OCI-LY3 (cell line): ENCODE measurements at regions not wholly inside any gene's neighbourhood (a gene's known extent, or its start where the extent isn't known, plus 50 kb on each side); places are given as distances from the start of the nearest gene placed in this dataset.
A peak's percentile ranks its signal among the peaks of the same experiment; 100 is the strongest.

Experiments
- H2AFZ ChIP-seq: fragments of 200-600, 300-600 bp; shearing (Covaris generic); 2 replicates; pipeline ENCODE4 v1.6.0; 2014; ENCODE audit warnings: antibody characterized with exemption, low read depth, low read length
- H3K27ac ChIP-seq: fragments of 200-600, 300-600 bp; sonication (generic); 2 replicates; pipeline ENCODE4 v1.5.1; 2014; ENCODE audit warnings: mild to moderate bottlenecking, low read length, moderate library complexity, mixed read lengths
- H3K27me3 ChIP-seq: fragments of 200-600, 300-600 bp; sonication (generic); 2 replicates; pipeline ENCODE4 v1.6.1; 2014; ENCODE audit warnings: low read depth, low read length, mixed read lengths
- H3K36me3 ChIP-seq: fragments of 200-600, 300-600 bp; sonication (generic); replicated peaks from 2 replicates; pipeline ENCODE3; 2014; ENCODE audit warnings: low read depth, low read length, mixed read lengths
- H3K4me1 ChIP-seq: fragments of 300-600, 200-600 bp; sonication (generic); 2 replicates; pipeline ENCODE4 v1.6.1; 2014; ENCODE audit warnings: low read length, mixed read lengths
- H3K4me2 ChIP-seq: fragments of 200-600, 300-600 bp; sonication (generic); 2 replicates; pipeline ENCODE4 v1.6.1; 2014; ENCODE audit warnings: low read length, mixed read lengths
- H3K4me3 ChIP-seq: fragments of 300-600, 200-600 bp; sonication (generic); 2 replicates; pipeline ENCODE4 v1.5.1; 2014; ENCODE audit warnings: antibody characterized with exemption, mild to moderate bottlenecking, low read length, moderate library complexity
- H3K79me2 ChIP-seq: fragments of 300-600, 200-600 bp; shearing (Covaris generic); 2 replicates; pipeline ENCODE4 v1.6.1; 2014; ENCODE audit warnings: mild to moderate bottlenecking, low read length, mixed read lengths
- H3K9ac ChIP-seq: fragments of 300-600, 200-600 bp; shearing (Covaris generic); 2 replicates; pipeline ENCODE4 v1.6.0; 2014; ENCODE audit warnings: mild to moderate bottlenecking, low read length, moderate library complexity
- H3K9me3 ChIP-seq: fragments of 200-600, 300-600 bp; shearing (Covaris generic); 2 replicates; pipeline ENCODE4 v1.6.1; 2014; ENCODE audit warnings: low read length, mixed read lengths; ENCODE audit not compliant: insufficient read depth
- H4K20me1 ChIP-seq: fragments of 200-600, 300-600 bp; sonication (generic); 2 replicates; pipeline ENCODE4 v1.6.1; 2016; ENCODE audit warnings: low read length, mixed read lengths; ENCODE audit not compliant: insufficient read depth
- EZH2phosphoT487 ChIP-seq: fragments of 200-600 bp; shearing (Covaris generic); IDR thresholded peaks from 2 replicates; pipeline ENCODE4 v1.6.1; 2018; ENCODE audit warnings: antibody characterized with exemption, mixed run types, low read depth
- TF ChIP-seq, protein P1 (sequence below): fragments of 200-600, 300-600 bp; sonication (generic); IDR thresholded peaks from 2 replicates; pipeline ENCODE4 v1.5.1; 2014; ENCODE audit warnings: antibody characterized with exemption, low read length, low read depth

DNA sequence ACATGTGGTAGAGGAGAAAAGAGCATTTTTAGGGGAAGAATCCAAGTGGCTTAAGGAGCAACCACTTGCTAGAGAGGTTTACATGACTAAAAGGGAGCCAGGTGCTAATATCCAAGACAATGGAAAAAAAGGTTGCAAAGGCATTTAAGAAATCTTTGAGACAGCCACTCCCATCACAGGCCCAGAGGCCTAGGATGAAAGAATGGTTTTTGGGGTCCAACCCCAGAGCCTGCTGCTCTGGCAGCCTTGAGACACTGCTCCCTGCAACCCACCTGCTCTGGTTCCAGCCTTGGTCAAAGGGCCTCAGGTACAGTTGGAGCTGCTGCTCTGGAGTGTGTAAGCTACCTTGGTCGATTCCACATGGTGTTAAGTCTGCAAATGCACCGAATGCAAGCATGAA lies 84.1 kb upstream of the FREM3 start:
- H3K9me3 ChIP-seq = no peaks in the 10 kb centered on the region
- H2AFZ ChIP-seq = no peak overlapping the region
- no peak overlapping the region for H3K9ac ChIP-seq
- no peak overlapping the region for H3K27ac ChIP-seq
- H3K27me3 ChIP-seq = peaks cover 8% of the 10 kb centered on the region; the same call in 1 of the 2 replicates
- no peak overlapping the region for H3K4me3 ChIP-seq
- no peaks in the 10 kb centered on the region for H4K20me1 ChIP-seq
- H3K36me3 ChIP-seq = no peaks in the 10 kb centered on the region
- H3K4me2 ChIP-seq = no peak overlapping the region
- TF ChIP-seq, protein P1, sequence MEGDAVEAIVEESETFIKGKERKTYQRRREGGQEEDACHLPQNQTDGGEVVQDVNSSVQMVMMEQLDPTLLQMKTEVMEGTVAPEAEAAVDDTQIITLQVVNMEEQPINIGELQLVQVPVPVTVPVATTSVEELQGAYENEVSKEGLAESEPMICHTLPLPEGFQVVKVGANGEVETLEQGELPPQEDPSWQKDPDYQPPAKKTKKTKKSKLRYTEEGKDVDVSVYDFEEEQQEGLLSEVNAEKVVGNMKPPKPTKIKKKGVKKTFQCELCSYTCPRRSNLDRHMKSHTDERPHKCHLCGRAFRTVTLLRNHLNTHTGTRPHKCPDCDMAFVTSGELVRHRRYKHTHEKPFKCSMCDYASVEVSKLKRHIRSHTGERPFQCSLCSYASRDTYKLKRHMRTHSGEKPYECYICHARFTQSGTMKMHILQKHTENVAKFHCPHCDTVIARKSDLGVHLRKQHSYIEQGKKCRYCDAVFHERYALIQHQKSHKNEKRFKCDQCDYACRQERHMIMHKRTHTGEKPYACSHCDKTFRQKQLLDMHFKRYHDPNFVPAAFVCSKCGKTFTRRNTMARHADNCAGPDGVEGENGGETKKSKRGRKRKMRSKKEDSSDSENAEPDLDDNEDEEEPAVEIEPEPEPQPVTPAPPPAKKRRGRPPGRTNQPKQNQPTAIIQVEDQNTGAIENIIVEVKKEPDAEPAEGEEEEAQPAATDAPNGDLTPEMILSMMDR = no peak
- no peak for TF ChIP-seq EZH2phosphoT487
- no peaks in the 10 kb centered on the region for H3K4me1 ChIP-seq
- no peaks in the 10 kb centered on the region for H3K79me2 ChIP-seq

DNA sequence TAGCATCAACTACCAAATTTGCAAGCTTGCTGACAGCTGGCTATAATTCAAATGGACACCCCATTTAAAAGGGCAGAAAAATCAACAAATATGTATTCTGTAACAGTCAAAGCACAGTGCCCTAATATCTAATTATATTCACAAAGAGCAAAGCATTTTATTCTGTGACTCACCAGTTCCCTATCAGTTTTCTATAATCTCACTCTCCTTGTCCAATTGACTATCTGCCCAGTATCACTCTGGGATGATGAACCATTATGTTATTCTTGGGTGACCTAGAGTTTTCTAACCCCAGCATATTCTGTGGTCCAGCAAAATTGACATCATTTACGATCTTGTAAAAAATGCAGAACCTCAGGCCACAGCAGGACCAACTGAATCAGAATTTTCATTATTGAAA lies 82.0 kb upstream of the FREM3 start:
- H3K9me3 ChIP-seq = no peaks in the 10 kb centered on the region
- H2AFZ ChIP-seq = no peak overlapping the region
- H3K27me3 ChIP-seq = 0 out of 2 replicates have a peak, but pooled peaks cover 5% of the 10 kb centered on the region
- no peak for TF ChIP-seq EZH2phosphoT487
- TF ChIP-seq, protein P1 = no peak
- H3K4me1 ChIP-seq = no peaks in the 10 kb centered on the region
- no peak overlapping the region for H3K27ac ChIP-seq
- no peak overlapping the region for H3K4me3 ChIP-seq
- H3K36me3 ChIP-seq = no peaks in the 10 kb centered on the region
- H4K20me1 ChIP-seq = no peaks in the 10 kb centered on the region
- no peak overlapping the region for H3K9ac ChIP-seq
- H3K79me2 ChIP-seq = no peaks in the 10 kb centered on the region
- no peak overlapping the region for H3K4me2 ChIP-seq

DNA sequence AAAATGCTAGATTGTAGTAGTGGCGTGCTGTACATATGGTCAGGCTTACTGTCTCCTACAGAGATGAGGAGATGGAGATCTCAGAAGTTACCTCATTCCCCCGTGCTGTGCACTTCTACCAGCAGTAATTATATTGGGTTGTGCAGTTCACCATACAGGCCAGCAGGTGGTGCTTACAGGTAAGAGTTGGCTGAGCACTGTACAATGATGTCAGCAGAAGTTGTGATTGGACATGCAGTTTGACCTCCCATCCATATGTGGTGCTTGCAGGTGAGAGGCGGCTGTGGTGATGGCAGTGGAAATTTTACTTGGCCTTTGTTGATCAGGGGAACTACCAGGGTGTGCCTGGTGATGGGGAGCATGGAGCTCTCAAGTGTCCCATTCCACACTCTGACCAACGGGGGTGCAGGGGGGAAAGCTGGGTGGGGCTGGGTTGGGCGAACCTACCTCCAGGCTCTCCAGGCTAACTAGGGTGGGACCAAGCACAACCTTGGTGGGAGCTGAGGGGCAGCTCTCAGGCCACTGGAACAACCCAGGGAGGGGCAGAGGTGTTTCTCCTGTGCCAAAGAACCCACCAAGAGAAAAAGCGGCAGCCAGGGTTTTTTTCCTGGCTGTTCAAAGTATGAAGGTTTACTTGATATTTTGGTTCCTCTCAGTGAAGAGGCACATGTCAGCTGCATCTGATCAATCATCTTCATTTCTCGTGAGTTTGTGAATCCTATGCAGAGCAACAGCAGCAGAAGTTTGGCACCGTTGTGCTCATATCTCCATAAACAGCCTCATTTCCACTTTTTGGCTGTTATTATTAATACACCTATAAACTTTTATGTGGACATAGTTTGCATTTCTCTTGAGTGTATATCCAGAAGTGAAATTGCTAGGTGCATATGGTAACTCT lies 73.8 kb upstream of the FREM3 start:
- peak overlapping the region; percentile 4; the same call in 1 of the 2 replicates for H3K4me3 ChIP-seq
- H2AFZ ChIP-seq = no peak overlapping the region
- H3K27ac ChIP-seq = no peak overlapping the region
- no peaks in the 10 kb centered on the region for H3K36me3 ChIP-seq
- H3K9ac ChIP-seq = no peak overlapping the region
- H3K4me2 ChIP-seq = peak overlapping the region; percentile 54
- H3K4me1 ChIP-seq = peaks cover 6% of the 10 kb centered on the region
- H3K9me3 ChIP-seq = no peaks in the 10 kb centered on the region
- no peaks in the 10 kb centered on the region for H3K79me2 ChIP-seq
- H3K27me3 ChIP-seq = peaks cover 35% of the 10 kb centered on the region
- H4K20me1 ChIP-seq = no peaks in the 10 kb centered on the region
- no peak for TF ChIP-seq EZH2phosphoT487
- TF ChIP-seq, protein P1 = peak; percentile 98

DNA sequence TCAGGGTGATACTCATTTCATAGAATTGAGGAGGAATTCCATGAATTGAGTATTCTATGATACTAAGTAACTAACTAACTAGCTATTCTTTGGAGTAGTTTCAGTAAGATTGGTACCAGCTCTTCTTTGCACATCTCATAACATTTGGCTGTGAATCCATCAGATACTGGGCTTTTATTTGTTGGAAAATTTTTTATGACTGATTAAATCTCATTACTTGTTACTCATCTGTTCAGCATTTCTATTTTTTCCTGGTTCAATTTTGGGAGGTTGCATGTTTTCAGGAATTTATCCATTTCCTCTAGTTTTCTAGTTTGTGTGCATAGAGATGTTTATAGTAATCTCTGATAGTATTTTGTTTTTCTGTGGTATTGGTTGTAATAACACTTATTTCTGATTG lies 70.8 kb upstream of the FREM3 start:
- Histone ChIP-seq H3K79me2 (no peaks in the 10 kb centered on the region), H4K20me1 (no peaks in the 10 kb centered on the region), H3K36me3 (no peaks in the 10 kb centered on the region), H3K27me3 (peaks cover 49% of the 10 kb centered on the region), H3K9ac (no peak overlapping the region), H2AFZ (no peak overlapping the region), H3K9me3 (no peaks in the 10 kb centered on the region), H3K4me3 (no peak overlapping the region), H3K4me2 (no peak overlapping the region), H3K27ac (no peak overlapping the region), H3K4me1 (peaks cover 6% of the 10 kb centered on the region)
- no peak for TF ChIP-seq EZH2phosphoT487
- TF ChIP-seq, protein P1 = no peak
